ENCODE measurements at regions not wholly inside any gene's neighbourhood (a gene's known extent, or its start where the extent isn't known, plus 50 kb on each side); places are given as distances from the start of the nearest gene placed in this dataset.
"Not testable (repeated sequence)": the region's sequence is repeated elsewhere in the genome, so short reads cannot be mapped to it uniquely, and the experiment has no call there.

- DNase-seq: not testable (repeated sequence)
These were observed 424.0 kb downstream of the SATB2 start for GRCh38 chr2:199033761-199034160.

DNA sequence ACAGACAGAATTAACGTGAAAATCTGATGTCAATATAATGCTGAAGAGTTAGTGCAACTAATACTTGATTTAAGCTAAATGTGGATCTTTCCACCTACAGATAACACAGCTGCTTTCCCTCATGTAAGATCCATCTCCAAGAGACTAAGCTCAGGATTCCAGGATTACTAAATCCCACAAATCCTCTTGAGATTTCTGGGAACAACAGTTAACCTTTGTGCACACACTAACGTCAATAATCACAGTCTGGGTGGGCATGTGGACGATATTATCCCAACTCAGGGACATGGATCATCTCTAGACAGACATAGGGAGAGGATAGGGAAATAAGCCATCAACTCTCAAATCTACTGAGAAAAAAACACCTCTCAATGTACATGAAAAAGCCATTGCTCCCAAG, 432.6 kb downstream of the SATB2 start:
- DNase-seq: no peak

DNA sequence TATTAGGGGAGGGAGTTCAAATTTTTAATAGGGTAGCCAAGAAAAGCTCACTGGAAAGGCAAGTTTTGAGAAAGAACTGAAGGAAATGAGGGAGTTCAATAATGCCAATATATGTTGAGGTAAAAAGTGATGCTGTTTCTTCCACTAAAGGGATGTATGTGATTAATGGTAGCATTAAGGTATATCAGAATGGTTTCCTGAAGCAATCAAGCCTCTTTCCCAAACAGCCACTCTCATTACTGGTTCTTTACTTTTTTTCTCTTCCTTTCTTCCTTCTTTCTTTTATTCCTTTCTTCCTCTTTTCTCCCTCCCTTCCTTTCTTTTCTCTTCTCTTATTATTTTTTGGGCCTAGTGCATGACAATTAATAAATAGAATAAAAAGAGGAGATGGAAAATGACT, 433.5 kb downstream of the SATB2 start:
- no peak for DNase-seq

DNA sequence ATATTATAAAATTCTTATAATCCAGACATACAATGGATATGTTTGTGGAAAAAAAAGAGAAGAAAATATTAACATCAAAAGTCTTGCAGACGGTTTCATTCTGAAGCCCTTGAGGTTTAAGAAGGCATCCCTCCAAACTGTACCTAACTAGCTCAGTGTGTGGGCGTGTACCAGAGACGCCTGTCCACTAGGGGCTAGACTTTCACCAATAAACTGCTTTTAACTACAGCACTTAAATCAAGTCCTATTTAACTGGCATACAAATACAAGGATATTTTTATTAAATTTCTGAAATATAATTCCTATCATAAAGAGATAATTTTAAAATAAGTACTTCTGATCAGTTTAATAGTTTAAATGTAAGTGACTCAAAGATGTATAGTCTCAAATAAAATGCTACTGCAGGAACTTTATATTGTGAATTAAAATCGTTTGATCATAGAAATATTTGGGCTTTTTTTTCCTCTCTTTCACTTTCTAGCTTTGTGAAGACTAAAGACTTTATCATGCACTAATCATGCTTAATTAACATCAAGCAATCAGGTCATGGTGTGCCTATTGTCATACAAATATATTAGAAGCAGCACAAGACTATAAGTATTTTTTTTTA, 437.7 kb downstream of the SATB2 start:
- DNase-seq: peak in 8 of 58 donors; percentile 0 to 17 (median 1)

- DNase-seq: no peak
These were observed 438.9 kb downstream of the SATB2 start for GRCh38 chr2:199018826-199019225.

- DNase-seq: no peak
These were observed 442.7 kb downstream of the SATB2 start for GRCh38 chr2:199015072-199015471.

DNA sequence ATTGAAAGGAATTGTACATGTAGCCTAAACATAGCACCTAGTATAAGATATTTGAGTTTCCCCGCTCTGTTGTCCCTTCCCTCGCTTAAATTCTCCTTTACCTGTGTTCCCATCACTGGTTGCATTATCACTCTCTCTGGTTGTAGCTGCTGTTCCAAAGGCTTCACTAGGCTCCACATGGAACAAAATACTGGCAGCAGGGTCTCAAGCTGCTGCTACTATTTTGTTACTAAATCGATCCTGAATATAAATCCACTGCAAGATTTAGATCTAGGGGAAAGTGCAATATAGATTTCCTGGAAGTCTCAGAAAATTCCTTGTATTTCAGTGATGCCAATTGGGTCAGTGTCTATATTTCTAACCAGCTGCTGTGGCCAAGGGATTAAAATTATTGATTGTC, 443.5 kb downstream of the SATB2 start:
- DNase-seq: no peak

DNA sequence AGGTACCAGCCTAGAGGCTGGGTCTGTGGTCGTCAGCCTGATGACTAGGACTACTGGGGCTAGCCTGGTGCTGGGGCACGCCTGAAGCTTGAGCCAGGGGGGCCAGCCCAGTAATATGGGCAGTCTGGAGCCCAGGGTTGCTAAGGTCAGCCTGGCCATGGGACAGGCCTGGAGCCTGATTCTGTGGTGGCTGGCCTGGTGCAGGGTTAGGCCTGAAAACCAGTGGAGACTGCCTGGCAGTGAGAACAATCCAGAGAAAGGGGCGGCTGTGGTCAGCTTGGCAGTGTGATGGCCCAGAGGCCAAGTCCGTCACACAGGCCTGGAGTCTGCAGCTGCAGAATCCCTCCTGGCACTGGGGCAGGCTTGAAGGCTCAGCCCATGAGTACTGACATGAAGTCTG, 445.8 kb downstream of the SATB2 start:
- no peak for DNase-seq

DNA sequence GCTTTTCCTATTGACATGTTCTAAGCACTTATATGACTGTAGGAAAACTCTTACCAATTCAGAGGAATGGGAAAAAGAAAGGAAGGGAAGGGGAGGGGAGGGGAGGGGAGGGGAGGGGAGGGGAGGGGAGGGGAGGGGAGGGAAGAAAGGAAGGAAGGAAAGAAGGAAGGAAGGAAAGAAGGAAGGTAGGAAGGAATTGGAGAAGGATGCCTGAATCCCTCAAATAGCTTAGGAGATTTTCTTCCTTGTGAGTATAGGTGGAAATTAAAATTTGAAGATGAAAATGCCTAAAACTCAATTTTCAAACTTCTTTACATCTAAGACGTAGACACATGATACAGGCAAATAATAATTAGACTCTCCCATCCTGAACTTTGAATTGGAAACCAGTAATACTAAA, 463.1 kb downstream of the SATB2 start:
- no peak for DNase-seq

- no peak for DNase-seq
These were observed 466.3 kb downstream of the SATB2 start for GRCh38 chr2:198991431-198991830.

GRCh38 chr2:198975779-198976178, 482.0 kb downstream of the SATB2 start:
- DNase-seq: no peak

DNA sequence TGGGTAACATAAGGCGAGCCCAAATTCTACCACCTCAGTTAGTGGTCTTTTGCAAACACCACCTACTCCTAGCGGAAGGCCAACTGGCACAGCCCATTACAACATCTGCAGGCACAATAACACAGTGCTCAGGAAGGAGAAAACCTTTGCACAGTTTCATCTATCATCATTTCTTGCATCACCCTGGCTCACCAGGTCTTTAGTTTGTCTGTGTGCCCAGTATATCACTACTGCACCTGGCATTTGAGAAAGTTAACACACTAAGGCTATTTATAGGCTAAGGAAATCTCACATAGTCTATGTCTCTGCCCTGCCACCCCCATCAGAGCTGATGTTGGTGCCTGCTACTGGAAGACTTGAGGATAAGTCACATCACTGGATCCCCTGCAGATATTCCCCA, 484.0 kb downstream of the SATB2 start:
- DNase-seq: no peak

GRCh38 chr2:198973181-198973580, 484.6 kb downstream of the SATB2 start:
- no peak for DNase-seq

- no peak for DNase-seq
These were observed 489.2 kb downstream of the SATB2 start for GRCh38 chr2:198968545-198968944.

DNA sequence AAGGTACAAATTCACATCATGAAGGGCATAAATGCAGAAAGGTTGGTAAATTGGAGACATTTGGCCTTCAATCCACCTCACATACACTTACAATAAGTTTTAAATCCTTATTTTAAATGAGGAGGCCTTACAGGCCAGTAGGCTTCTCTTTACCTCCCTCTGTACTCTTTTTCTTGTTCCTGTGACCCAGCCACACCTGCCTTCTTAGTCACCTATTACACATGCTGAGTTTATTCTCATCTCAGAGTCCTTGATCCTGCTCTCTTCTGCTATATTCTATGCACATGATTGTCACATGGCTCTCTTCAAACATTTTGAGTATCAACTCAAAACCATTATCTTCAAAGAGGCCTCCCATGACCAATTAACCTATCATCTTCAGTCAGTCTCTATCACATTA, 491.5 kb downstream of the SATB2 start:
- no peak for DNase-seq

GRCh38 chr2:198961547-198961946, 496.2 kb downstream of the SATB2 start:
- no peak for DNase-seq

DNA sequence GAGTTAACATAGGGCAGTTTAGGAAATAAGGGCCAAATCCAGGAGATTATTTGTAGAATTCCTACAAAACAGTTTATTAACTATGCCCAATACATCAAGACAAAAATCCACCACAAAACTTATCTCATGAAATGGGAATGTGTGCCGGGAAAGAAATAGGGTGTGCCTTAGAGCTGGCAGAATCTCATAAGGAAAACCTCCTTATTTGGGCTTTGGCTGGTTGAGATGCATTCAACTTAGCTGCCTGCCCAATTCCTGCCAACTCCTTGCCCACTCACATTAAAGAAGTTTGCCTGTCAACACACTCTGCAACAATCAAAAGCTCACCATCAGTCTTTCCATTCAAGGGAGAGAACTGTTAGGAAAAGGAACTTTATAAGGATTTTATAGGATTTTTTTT, 500.6 kb downstream of the SATB2 start:
- DNase-seq: no peak

GRCh38 chr2:198953328-198953727, 504.4 kb downstream of the SATB2 start:
- DNase-seq: no peak

DNA sequence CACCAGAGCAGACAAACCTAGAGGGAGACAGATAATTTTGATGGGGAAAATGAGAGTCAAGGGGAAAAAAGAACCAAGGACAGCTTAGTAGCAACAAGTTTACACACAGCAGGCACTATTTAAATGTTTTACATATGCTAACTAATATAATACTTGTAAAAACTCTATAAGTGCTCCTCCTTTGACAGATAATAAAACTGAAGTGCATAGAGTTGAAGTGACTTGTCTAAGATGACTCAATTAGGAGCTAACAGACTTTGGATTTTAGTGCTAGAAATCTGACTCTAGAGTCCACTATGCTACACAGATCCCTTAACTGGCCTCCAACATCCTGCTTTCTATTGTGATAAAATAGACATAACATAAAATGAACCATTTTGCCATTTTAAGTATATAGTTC, 506.9 kb downstream of the SATB2 start:
- DNase-seq: no peak

DNA sequence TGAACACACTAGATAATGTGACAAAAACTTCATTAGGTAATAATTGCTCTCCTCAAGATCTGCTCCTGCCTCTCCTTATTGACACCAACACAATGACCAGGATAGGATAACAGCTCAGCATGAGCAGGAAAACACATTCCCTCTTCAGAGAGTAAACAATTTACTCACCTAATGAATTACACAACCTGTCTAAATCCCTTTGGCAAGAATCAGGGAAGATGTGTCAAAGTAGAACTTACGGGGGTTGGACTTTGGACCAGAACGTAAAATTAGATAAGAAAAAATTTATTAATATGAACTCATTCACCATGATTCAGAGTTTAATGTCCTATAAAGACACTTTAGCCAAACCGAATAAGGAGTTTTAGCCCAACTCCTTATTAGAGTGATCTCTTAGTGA, 512.2 kb downstream of the SATB2 start:
- DNase-seq: no peak

DNA sequence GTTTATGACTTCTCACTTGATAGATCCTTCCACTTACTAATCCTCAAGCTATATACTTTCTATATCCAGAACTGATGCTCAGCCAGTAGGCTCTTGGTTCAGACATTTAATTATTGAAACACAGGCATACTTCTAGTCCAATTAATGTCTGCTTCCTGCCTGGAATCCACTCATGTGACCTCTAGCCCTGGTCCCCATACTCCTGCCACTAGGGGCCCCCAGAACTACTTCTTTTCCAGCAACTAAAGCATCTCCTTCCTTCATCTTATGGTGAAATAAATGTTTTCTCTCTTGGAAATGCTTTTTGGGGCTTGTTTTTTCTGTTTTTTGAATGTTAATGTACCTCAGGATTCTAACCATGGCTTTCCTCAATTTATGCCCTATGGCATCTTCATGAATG, 527.6 kb downstream of the SATB2 start:
- DNase-seq: no peak

DNA sequence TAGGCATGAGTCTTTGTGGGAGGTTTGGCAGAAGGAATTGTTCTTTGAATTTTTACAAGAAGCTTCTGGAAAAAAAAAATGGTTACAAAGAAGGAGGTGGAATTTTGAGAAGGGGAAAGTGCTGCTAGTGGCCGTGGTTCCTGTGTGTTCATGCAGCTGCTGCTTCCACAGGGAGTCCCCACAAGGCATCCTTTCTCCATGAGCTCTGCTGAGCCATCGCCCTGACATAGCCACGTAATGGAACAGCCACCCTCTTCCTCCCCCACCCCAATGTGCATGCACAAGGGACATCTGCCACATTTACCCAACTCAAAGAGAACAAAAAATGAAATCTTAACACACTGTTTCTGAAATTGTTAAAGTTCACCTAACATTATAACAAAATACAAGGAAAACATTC, 529.7 kb downstream of the SATB2 start:
- peak in 30 of 58 donors; percentile 0 to 53 (median 7) for DNase-seq

DNA sequence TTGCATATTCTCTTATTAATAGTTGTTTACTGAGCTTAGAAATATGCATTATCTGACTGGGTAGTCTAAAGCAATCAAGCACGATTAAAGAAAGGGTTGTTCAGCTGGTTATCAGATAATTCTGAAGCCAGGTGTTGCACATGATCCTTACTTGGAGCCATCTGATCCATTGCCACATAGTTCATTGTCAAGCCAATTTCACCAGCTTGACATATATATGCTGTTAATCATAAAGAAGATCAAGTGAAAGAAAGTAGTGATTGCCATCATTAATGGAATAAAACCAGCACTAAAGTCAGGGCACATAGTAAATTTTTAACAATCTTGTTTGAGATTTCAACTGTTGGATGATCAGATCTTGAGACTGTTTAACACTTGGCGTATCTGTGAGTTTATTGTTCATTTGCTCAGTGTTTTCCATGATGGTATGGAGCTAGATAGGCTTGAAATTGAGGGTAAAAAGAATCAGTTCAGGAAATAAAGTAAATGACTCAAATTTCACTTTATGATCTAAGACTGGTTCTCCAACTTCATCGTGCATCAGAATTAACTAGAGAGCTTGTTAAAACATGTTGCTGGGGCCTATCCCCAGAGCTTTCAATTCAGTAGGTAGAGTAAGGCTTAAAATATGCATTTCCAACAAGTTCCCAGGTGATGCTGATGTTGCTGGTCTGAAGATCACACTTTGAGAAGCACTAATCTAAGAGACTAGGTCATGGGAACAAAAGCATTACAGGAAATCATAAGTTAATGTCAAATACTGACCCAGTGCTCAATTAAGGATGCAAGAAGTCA, 539.6 kb downstream of the SATB2 start:
- no peak for DNase-seq
